ENCODE measurements at regions not wholly inside any gene's neighbourhood (a gene's known extent, or its start where the extent isn't known, plus 50 kb on each side); places are given as distances from the start of the nearest gene placed in this dataset.

GRCh38 chr14:87199381-87199780 lies 793.6 kb downstream of the GALC start:
- H3K9me3 Mint-ChIP-seq (ENCODE audit: low read depth, unreplicated experiment), result no peaks in the 10 kb centered on the region
- no peak overlapping the region for H3K4me3 Mint-ChIP-seq (ENCODE audit: low read depth, unreplicated experiment)
- no peak for DNase-seq
- H3K27ac Mint-ChIP-seq (ENCODE audit: unreplicated experiment), result no peak overlapping the region
- H3K4me1 Mint-ChIP-seq (ENCODE audit: low read depth, unreplicated experiment), result no peaks in the 10 kb centered on the region
- H3K27me3 Mint-ChIP-seq (ENCODE audit: unreplicated experiment), result no peaks in the 10 kb centered on the region
- intact Hi-C loops (cut with micrococcal nuclease; ENCODE audit: unreplicated experiment), result no loop called here
- no TSS peak for BruUV-seq (replicated peaks)
- no peak for TF ChIP-seq CTCF (IDR thresholded peaks at IDR 0.05; ENCODE audit: unreplicated experiment)
- CTCF ChIA-PET, result no interaction called here
- H3K36me3 Mint-ChIP-seq (ENCODE audit: insufficient read depth, unreplicated experiment), result no peaks in the 10 kb centered on the region

- intact Hi-C loops (cut with micrococcal nuclease; ENCODE audit: unreplicated experiment), result no loop called here
- no peaks in the 10 kb centered on the region for H3K27me3 Mint-ChIP-seq (ENCODE audit: unreplicated experiment)
- no peak overlapping the region for H3K27ac Mint-ChIP-seq (ENCODE audit: unreplicated experiment)
- BruUV-seq (replicated peaks), result no TSS peak
- CTCF ChIA-PET, result no interaction called here
- H3K36me3 Mint-ChIP-seq (ENCODE audit: insufficient read depth, unreplicated experiment), result no peaks in the 10 kb centered on the region
- DNase-seq, result no peak
- H3K4me3 Mint-ChIP-seq (ENCODE audit: low read depth, unreplicated experiment), result no peak overlapping the region
- TF ChIP-seq CTCF (IDR thresholded peaks at IDR 0.05; ENCODE audit: unreplicated experiment), result no peak
- H3K9me3 Mint-ChIP-seq (ENCODE audit: low read depth, unreplicated experiment), result peaks cover 2% of the 10 kb centered on the region
- no peaks in the 10 kb centered on the region for H3K4me1 Mint-ChIP-seq (ENCODE audit: low read depth, unreplicated experiment)
Measured at GRCh38 chr14:87196436-87196835, 796.5 kb downstream of the GALC start.

GRCh38 chr14:87187786-87188185 lies 805.2 kb downstream of the GALC start:
- TF ChIP-seq CTCF (IDR thresholded peaks at IDR 0.05; ENCODE audit: unreplicated experiment), result no peak
- Mint-ChIP-seq H3K36me3 (ENCODE audit: insufficient read depth, unreplicated experiment) (no peaks in the 10 kb centered on the region), H3K9me3 (ENCODE audit: low read depth, unreplicated experiment) (no peaks in the 10 kb centered on the region), H3K27me3 (ENCODE audit: unreplicated experiment) (peaks cover 13% of the 10 kb centered on the region), H3K4me3 (ENCODE audit: low read depth, unreplicated experiment) (no peak overlapping the region), H3K4me1 (ENCODE audit: low read depth, unreplicated experiment) (no peaks in the 10 kb centered on the region), H3K27ac (ENCODE audit: unreplicated experiment) (no peak overlapping the region)
- no peak for DNase-seq
- intact Hi-C loops (cut with micrococcal nuclease; ENCODE audit: unreplicated experiment), result no loop called here
- no TSS peak for BruUV-seq (replicated peaks)
- CTCF ChIA-PET, result interaction anchor here (0.7 kb wide), 1 partner anchor 580 kb away, joined by 3 read pairs; no protein-coding TSS in a partner anchor

- H3K36me3 Mint-ChIP-seq (ENCODE audit: insufficient read depth, unreplicated experiment), result no peaks in the 10 kb centered on the region
- intact Hi-C loops (cut with micrococcal nuclease; ENCODE audit: unreplicated experiment), result no loop called here
- no peaks in the 10 kb centered on the region for H3K4me1 Mint-ChIP-seq (ENCODE audit: low read depth, unreplicated experiment)
- H3K9me3 Mint-ChIP-seq (ENCODE audit: low read depth, unreplicated experiment), result no peaks in the 10 kb centered on the region
- no peak overlapping the region for H3K4me3 Mint-ChIP-seq (ENCODE audit: low read depth, unreplicated experiment)
- no TSS peak for BruUV-seq (replicated peaks)
- TF ChIP-seq CTCF (IDR thresholded peaks at IDR 0.05; ENCODE audit: unreplicated experiment), result no peak
- CTCF ChIA-PET, result no interaction called here
- no peak for DNase-seq
- H3K27ac Mint-ChIP-seq (ENCODE audit: unreplicated experiment), result no peak overlapping the region
- peaks cover 13% of the 10 kb centered on the region for H3K27me3 Mint-ChIP-seq (ENCODE audit: unreplicated experiment)
Measured at GRCh38 chr14:87186737-87187136, 806.2 kb downstream of the GALC start.

Data from Calu3 (cell line).